ENCODE measurements at regions not wholly inside any gene's neighbourhood (a gene's known extent, or its start where the extent isn't known, plus 50 kb on each side); places are given as distances from the start of the nearest gene placed in this dataset.

DNA sequence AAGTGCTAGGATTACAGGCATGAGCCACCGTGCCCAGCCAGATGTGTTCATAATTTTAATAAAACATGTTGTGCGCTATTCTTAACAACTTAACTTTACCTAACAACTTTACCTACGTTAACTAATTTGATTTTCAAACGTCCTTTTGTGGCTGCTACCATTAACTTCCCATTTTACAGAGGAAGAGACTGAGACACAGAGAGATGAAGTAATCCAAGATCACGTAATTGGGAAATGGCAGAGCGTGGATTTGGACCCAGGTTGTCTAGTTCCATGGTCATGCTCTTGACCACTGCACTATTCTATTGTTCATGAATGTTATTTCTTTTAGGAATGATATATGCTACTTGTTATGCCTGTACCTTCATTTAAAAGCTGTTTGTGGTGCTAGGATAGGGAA, 80.3 kb upstream of the MTPN start:
- no peak for DNase-seq

DNA sequence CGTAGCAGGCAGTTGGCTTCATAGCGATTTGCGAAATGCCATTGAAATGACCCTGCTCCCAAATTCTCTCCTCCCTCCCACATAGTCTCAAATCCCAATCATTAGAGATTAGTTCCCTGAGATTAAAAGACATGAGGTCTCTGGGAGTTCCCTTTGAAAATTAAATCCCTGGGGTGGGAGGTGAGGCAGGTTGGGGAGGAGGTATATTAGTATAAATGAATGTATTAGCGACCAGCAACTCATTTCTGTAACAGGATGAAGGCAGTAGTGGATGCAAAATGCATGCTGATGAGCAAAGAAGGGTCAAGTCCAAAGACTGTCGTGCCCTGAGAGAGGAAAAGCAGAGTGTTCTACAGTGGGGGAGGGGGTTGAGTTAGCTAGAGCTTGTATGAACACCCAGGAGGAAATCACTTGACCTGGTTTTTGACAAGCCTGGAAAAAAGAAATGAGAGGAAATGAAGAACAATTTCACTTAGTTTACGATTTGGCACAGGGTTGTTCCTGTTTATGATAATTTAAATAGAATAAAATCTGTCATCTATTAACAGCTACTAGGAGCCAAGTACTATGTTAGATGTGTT, 79.6 kb upstream of the MTPN start:
- DNase-seq: no peak

DNA sequence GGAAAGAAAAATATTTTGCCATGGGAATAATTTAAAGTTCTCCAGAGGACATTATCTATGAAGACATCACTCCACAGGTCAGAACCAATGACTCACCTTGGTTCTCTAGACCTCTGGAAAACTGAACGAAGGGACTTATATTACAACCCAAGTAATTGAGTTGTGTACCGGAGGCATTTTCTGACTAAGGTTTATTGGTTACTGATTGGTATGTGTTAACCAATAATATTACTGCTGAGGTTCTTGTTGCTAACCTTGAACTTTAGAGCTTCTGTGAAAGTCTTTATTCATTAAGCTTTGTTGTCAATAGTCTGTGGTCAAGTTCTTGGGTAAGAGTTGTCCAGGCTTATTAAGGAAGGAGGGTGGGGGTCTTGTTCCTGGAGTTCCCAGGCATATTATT, 78.1 kb upstream of the MTPN start:
- DNase-seq: no peak

GRCh38 chr7:136053689-136054485, 76.7 kb upstream of the MTPN start:
- no peak for DNase-seq

- DNase-seq: no peak
These were observed 74.2 kb upstream of the MTPN start for GRCh38 chr7:136051203-136051928.

DNA sequence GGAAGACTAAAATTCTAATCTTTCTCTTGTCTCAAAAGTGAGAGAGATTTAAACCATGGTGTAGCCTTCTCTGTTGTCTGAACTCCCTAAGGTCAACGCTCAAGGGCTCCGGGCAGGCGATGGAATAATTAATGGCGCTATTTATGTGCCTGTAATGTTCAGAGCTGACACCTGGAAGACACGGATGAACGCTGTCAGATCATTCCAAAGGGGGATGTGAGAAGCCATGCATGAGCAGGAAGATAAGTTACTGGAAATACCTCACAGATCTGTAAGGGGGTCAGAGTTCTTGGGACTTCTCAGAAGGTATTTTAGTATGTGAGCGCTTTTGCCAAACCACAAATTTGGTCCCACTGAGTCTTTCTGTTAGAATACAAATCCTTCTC, 73.3 kb upstream of the MTPN start:
- no peak for DNase-seq

DNA sequence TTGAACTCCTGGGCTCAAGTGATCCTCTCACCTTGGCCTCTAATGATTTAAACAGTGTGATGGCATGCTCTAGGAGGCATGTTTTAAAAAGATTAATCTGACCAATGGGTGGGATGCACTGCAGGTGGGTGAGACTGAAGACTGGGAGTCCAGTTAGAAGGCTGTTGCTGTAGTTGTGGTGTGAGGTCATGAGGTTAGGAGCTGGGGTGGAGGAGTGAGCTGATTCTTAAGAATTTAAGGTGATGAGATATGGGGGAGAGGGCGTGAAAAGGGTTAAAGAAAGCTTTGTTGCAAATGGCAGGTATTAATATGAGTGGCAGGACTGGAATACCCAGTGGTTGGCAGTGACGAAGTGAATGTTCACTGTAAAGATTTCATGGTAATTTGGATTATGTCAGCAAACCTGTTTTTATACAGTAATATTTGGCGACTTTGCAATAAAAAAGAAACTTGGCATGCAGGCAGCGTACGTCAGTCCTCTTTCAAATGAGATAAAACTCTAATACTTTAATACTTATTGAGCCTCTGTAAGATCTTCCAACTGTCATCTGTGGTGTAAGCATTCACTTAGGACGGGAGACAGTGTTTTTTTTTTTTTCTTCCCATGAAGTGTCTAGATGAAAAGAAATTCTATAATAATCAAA, 72.8 kb upstream of the MTPN start:
- DNase-seq: no peak

DNA sequence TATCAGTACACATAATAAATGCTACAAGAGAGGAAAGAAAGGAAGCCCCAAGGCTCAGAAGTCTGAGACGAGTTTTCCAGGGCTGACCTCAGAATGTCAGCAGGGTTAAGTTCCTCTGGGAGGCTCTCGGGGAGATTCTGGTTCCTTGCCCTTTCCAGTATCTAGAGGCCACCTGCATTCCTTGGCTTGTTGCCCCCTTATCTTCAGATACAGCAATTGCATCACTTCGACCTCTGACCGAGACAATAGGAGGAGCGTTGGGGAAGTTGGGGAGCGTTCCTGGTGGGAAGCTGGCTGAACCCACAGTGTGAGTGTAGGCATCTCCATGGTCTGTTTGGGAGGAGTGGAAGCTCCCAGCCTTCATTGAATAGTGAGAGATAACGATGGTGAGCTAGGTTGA, 72.0 kb upstream of the MTPN start:
- no peak for DNase-seq

- DNase-seq: no peak
These were observed 69.4 kb upstream of the MTPN start for GRCh38 chr7:136046548-136046947.

DNA sequence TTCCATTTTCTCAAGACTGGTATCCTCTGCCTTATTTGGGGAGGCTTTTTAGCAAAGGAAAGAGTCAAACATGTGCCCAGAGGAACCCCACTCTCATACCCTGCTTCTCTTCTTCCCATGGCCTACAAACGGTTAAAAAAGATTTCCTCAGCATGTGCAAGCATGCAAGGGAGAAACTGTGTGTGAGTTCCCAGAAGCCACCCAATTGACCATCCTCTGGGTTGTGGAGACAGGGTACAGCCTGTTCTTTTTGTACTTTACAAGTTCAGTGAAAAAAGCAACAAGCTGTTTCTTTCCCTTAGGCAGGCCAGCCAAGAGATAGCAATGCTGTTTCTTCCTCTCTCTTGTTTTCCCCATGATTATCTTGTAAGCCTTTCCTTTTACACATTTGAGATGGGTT, 68.8 kb upstream of the MTPN start:
- DNase-seq: no peak

DNA sequence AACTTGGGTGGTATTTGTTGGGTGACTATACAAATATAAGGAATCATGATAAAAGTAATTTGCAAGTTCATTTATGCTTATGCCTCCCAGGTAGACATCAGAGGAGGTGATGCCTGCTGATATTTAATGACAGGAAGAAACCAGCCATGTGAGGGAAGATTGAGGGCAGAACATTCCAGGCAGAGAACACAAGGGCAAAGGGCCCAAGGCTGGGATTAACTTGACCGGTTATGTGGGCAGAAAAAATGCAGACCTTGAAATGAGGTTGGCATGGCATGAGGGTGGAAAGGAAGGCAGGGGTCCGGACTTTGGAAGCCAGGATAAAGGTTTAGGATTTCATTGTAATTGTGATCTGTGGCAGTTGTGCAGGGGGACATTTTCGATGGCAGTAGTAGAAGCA, 68.0 kb upstream of the MTPN start:
- DNase-seq: no peak

DNA sequence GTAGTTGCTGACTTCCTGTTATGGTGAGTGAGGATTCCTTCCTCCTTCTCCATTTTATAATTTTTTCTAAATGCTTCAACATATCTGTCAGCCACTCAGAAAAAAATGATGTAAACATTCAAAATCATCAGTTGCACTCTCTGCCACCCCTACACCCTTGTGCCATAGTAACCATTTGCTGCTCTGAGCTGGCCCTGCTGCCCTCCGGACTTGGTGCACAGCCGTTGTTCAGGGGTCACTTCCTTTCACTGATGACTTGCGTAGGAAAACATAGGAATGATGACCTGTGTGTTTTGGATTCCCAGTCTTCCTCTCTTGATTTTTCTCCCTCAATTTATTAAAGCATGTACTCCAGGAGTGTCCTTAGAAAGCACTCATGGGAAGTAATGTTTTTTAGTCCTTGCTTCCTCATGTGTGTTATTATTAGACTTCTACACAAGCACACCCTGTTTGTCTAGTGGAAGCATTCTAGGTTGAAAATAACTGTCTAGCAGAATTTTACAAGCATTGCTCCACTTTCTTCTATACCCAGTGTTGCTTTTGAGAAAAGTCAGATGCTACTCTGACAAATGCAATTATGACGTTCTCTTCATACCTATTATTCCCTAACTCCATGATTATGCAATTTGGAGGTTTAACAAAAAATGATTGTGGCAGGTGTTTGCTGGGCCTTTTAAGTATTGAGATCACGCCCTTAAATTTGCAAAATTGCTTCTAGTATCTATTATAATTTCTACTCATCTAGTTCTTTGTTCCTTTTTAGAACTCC, 62.6 kb upstream of the MTPN start:
- DNase-seq: peak; percentile 47

GRCh38 chr7:136036336-136036735, 59.2 kb upstream of the MTPN start:
- DNase-seq: no peak

- DNase-seq: no peak
These were observed 57.0 kb upstream of the MTPN start for GRCh38 chr7:136034132-136034531.

DNA sequence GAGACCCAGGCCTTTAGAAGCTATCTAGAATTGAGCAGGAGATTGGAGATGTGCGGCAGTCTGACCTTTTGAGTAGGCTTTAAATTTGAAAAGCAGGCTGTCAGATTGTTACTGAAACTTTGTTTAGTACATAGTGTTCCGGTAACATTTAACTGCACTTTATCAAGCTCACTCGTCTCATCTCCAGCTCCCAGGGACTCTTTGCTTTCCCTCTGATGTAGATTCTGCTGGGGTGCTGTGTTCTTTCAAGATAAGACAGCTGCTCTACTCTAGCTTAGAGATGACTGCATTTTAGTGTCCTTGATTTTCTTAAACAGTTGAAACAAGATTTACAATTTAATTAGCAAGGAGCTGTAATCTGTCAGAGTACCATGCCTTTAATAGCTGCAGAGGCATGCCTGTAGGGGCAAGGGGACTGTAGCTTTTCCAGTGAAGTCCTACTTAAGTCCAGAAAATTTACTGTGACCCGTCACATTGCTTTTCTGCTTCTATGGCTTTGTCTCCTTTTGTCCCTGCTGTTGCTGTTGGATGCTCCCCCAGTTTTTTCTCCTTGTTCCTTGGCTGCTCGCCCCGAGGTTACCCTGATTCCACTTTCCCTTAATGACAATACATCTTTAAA, 56.4 kb upstream of the MTPN start:
- no peak for DNase-seq

- no peak for DNase-seq
These were observed 53.7 kb upstream of the MTPN start for GRCh38 chr7:136030867-136031318.

- no peak for DNase-seq
These were observed 53.2 kb upstream of the MTPN start for GRCh38 chr7:136030330-136030729.

- no peak for DNase-seq
These were observed 50.0 kb upstream of the MTPN start for GRCh38 chr7:136027160-136027559.
